ENCODE measurements at regions not wholly inside any gene's neighbourhood (a gene's known extent, or its start where the extent isn't known, plus 50 kb on each side); places are given as distances from the start of the nearest gene placed in this dataset.

DNA sequence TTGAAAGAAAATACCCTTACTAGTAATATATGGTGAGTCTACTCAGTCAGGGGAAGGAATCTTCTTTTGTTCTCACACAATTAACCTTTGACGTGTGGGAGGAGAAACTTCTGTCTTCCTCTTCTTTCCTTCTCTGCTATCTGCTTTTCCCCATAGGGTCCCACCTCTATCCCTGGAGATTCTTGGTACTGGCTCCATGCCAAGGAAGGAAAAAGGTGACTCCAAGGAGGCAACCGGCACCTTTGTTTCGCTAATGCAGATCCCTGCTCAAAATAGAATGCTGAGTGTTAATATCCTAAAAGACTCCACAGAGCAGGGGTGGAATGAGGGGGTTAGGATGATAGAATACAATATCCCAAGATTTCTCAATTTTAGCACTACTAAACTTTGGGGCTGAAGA is 116.7 kb downstream of the CD164 start:
- TF ChIP-seq, protein P1, sequence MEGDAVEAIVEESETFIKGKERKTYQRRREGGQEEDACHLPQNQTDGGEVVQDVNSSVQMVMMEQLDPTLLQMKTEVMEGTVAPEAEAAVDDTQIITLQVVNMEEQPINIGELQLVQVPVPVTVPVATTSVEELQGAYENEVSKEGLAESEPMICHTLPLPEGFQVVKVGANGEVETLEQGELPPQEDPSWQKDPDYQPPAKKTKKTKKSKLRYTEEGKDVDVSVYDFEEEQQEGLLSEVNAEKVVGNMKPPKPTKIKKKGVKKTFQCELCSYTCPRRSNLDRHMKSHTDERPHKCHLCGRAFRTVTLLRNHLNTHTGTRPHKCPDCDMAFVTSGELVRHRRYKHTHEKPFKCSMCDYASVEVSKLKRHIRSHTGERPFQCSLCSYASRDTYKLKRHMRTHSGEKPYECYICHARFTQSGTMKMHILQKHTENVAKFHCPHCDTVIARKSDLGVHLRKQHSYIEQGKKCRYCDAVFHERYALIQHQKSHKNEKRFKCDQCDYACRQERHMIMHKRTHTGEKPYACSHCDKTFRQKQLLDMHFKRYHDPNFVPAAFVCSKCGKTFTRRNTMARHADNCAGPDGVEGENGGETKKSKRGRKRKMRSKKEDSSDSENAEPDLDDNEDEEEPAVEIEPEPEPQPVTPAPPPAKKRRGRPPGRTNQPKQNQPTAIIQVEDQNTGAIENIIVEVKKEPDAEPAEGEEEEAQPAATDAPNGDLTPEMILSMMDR (IDR thresholded peaks at IDR 0.05), result no peak
- DNase-seq (ENCODE audit: low spot score) (no peak), ATAC-seq (ENCODE audit: low FRiP score) (no peak)

DNA sequence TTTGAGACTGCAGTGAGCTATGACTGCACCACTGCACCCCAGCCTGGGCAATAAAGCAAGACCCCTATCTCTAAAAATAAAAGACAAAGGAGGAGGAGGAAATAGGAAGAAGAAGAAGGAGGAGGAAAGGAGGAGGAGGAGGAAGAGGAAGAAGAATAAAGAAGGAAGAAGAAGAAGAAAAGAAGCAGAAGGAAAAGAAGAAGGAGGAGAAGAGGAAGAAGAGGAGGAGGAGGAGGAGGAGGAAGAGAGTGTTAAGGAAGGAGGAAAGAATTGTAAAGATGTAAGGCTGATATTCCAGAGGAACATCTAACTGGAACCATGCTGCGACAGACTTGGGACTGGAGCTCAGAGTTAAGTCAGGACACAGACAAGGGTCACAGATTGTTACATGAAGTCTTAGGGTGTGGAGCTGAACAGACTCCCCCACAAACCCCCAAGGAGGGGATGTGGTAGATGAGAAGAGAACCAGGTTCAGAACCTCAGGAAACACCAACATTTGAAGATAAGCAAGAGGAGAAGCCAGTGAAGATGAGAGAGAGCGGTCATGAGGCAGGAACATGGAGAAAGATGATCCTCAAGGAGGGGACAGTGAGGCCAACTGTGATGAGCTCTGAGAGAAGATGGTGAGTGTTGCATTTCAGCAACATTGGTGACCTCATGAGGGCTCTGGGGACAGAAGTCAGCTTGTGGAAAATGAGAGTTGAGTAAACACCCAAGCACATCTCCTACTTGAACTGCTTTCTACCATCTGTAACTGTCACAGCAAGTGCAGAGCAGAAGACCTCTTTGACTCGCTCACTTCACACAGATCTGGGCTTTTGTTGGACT is 118.2 kb downstream of the CD164 start:
- DNase-seq (ENCODE audit: low spot score) (no peak), ATAC-seq (ENCODE audit: low FRiP score) (no peak)
- TF ChIP-seq, protein P1 (IDR thresholded peaks at IDR 0.05), result no peak

DNA sequence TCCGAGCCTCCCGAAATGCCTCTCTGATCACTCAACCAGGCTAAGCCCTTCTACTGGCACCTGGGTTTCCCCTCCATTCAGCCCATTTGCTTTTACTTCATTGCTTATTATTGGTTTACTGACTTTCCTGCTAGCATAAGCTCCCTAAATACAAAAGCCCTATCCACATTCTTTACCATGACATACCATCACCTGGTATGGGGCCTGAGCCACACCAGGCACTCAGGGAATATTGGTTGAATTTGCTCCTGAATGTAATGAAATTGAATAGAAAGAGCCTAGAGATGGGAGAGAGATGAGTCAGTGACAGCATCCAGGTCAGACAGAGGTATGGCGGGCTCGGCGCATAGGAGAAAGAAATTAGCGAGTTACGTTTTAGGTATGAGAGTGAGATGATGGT is 120.0 kb downstream of the CD164 start:
- no peak for DNase-seq (ENCODE audit: low spot score)
- no peak for ATAC-seq (ENCODE audit: low FRiP score)
- TF ChIP-seq, protein P1 (IDR thresholded peaks at IDR 0.05), result no peak

DNA sequence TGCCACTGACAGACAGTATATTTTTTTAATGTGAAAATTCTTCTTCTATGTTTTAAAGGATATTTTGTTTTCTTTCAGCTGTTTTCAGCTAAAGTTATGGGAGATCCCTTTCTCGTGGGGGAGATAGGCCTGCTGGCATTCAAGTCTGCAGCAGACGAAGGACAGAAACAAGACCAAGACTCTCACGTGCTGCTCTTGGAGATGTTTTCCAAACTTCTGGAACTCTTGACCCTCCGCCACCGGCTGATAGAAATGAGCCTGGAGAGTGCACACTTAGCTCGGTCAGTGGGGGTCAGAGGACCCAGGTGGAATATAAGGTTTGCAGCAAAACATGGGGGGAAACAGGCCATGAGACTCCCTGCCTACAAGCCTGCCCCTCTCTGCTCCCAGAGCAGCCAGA is 120.5 kb downstream of the CD164 start:
- ATAC-seq (ENCODE audit: low FRiP score), result no peak
- TF ChIP-seq, protein P1 (IDR thresholded peaks at IDR 0.05), result no peak
- no peak for DNase-seq (ENCODE audit: low spot score)

DNA sequence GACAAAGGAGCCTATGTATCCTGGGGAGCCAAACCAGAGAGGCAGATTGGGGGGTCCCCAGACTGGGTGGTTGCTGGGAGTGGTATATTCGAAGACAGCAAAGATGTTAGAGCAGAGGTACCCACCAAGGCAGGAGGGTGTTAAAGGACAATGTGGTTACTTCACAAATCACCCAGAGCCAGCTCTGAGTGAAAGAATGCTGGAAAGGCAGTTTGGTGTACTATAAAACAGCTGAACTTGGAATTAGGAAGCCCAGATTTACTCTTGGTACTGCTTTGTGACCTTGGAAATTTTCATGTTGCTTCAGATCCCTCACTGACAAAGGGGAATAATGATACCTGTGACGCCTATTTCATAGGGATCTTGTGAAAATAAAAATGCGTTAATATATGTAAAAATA is 121.6 kb downstream of the CD164 start:
- no peak for DNase-seq (ENCODE audit: low spot score)
- TF ChIP-seq, protein P1 (IDR thresholded peaks at IDR 0.05), result no peak
- no peak for ATAC-seq (ENCODE audit: low FRiP score)

DNA sequence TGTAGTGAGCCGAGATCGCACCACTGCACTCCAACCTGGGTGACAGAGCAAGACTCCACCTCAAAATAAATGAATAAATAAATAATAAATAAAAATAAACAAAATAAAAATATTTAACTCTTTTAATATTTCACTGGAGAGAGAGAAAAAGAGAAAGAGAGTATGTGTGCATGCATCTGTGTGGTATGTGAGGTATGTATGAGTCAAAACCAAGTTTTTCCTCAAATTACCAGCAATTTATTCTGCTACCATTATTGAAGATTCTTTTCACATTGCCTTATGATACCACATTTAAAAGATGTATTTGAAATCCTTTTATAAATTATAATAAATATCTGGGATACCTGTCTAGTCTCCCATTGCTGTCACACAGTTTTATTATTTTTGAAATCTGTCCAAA is 122.1 kb downstream of the CD164 start:
- TF ChIP-seq, protein P1 (IDR thresholded peaks at IDR 0.05), result no peak
- DNase-seq (ENCODE audit: low spot score), result no peak
- no peak for ATAC-seq (ENCODE audit: low FRiP score)

DNA sequence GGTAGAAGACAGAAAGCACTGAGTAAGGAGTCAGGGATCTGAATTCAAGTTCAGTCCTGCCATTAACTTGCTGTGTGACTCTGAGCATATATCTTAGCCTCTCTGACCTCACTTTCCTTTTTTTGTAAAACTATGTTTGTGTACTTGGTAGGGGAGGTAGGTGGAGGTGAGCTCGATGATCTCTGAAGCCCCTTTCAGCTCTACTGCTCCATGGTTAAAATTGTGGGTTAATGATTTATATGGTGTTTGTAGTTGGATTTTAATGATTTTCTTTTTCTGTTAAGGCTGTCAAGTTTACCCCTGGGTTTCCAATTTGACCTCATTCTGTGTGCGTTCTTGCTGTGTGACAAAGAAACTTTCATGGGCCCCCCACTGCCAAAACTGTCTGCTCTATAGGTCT is 124.1 kb downstream of the CD164 start:
- ATAC-seq (ENCODE audit: low FRiP score) (no peak), DNase-seq (ENCODE audit: low spot score) (no peak)
- TF ChIP-seq, protein P1 (IDR thresholded peaks at IDR 0.05), result no peak
